Gastrocnemius medialis (tissue), 4 donors: ENCODE measurements at regions not wholly inside any gene's neighbourhood (a gene's known extent, or its start where the extent isn't known, plus 50 kb on each side); places are given as distances from the start of the nearest gene placed in this dataset.

Source experiments
- CTCF ChIP-seq, 5 experiments: fragments of 450-650 bp in 3 of 5; fragments of 200-600 bp in 2 of 5; sonication (generic) in 2 of 5; IDR thresholded peaks in 4 of 5; conservative IDR thresholded peaks in 1 of 5; 1 replicate in 4 of 5; 2 replicates in 1 of 5; pipeline ENCODE4 v1.5.1; 2016 to 2019; ENCODE audit warnings: antibody characterized with exemption in 5 of 5, mild to moderate bottlenecking in 3 of 5, moderate library complexity in 3 of 5
- POLR2A ChIP-seq, 2 donors: fragments of 450-650 bp; IDR thresholded peaks; one replicate each; pipeline ENCODE4 v1.6.1; 2017; ENCODE audit warnings: antibody characterized with exemption in 2 of 2, mild to moderate bottlenecking in 2 of 2, moderate library complexity in 2 of 2

- TF ChIP-seq CTCF (IDR thresholded peaks at IDR 0.05 in 4 of 5, conservative IDR thresholded peaks at IDR 0.05 in 1 of 5), result no peak
- TF ChIP-seq POLR2A (IDR thresholded peaks at IDR 0.05), result no peak
Observed at GRCh38 chr17:34765291-34765690, 185.9 kb downstream of the TMEM132E start.
